Stimulated activated CD4-positive, alpha-beta T cell treated with anti-CD3 and anti-CD28 coated beads, Interleukin-4, amount 100 ng/mL, for 1 hour (primary cell): ENCODE measurements at regions not wholly inside any gene's neighbourhood (a gene's known extent, or its start where the extent isn't known, plus 50 kb on each side); places are given as distances from the start of the nearest gene placed in this dataset.
"Not testable (repeated sequence)": the region's sequence is repeated elsewhere in the genome, so short reads cannot be mapped to it uniquely, and the experiment has no call there.

ENCODE experiments used
- DNase-seq: peaks from one replicate; pipeline ENCODE4 v3.0.0-alpha.2; 2020

DNA sequence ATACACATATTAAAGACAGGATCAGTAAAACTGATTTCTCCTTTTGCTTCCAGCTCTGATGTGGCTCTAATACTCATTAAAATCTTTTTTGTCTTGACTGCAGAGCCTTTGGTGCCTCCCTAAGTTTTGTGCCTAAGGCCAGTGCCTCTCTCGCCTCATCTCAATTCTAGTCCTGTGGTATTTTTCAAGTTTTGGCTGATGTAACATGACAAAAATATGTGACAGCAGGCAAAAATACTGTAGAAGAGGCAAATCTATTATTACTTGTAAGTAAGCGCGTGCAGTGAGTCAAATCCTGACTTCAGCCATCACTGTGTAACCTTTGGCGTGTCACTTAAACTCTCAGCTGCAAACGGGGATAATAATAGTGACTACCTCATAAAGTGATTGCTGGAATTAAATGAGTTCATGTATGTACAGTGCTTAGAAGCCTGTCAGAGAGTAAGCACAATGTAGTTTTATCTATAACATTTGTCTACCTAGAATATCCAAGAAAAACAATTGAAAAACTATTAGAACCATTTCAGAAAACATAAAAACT lies 74.0 kb downstream of the MAB21L3 start:
- DNase-seq = no peak

DNA sequence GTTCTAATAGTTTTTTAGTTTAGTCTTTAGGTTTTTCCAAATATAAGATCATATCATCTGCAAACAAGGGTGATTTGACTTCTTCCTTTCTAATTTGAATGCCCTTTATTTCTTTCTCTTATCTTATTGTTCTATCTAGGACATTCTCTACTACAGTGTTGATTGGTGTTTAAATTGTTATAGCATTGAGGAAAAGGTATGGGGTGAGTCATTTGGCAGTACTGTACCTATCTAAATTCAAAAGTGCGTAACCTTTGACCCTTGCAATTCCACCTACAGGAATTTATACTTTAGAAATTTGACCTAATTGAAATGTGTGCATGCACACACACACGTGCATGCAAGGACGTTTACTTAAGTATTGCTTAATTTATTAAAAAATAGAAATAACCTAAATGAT lies 78.3 kb downstream of the MAB21L3 start:
- no peak for DNase-seq

DNA sequence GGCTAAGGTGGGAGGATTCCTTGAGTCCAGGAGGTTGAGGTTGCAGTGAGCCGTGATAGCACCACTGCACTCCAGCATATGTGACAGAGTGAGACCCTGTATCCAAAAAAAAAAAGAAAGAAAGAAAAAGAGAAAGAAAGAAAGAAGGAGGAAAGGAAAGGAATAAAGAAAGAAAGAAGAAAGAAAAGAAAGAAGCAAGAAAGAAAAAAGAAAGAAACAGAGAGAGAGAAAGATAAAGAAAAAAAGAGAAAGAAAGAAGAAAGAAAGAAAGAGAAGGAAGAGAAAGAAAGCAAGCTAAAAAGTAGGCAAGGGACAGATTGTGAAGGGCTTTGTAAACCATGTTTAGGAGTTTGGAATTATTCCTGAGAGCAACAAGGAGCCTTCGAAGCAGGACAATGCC lies 80.1 kb downstream of the MAB21L3 start:
- DNase-seq = no peak

DNA sequence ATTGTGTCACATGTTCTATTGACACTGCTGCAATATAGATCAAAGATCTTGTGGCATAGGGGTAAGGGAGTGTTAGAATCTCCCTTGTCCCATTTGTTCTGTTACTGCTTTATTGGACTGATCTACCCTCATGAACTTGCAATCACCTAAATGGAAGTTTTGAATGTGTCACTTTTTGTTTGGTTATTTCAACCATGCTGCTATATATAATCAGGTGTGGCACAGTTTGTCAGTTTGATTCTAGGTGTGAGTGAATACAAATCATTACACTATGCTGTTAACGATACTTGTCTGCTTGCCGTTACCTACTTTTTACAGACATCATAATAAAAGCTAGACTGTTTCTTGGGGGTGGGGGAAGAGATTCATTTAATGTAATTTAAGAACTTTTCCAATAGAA lies 82.6 kb downstream of the MAB21L3 start:
- no peak for DNase-seq

DNA sequence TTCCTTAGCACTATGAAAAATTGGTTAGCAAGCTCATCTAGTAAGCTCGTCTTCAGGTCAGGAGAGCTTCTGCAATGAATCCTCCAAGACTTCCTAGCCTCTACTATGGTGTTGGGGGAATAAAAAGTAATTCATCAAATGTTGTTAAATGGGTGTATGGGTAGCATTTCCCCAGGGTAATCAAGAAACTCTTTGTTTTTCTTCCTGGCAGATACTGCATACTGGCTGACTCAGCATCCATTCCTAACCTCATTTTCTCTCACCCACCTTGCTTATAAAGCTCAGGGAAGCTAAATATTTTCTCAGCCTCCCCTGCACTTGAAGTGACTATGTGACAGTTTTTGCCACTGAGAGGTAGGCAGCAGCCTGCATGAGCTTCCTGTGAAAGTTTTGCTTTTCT lies 83.4 kb downstream of the MAB21L3 start:
- no peak for DNase-seq

DNA sequence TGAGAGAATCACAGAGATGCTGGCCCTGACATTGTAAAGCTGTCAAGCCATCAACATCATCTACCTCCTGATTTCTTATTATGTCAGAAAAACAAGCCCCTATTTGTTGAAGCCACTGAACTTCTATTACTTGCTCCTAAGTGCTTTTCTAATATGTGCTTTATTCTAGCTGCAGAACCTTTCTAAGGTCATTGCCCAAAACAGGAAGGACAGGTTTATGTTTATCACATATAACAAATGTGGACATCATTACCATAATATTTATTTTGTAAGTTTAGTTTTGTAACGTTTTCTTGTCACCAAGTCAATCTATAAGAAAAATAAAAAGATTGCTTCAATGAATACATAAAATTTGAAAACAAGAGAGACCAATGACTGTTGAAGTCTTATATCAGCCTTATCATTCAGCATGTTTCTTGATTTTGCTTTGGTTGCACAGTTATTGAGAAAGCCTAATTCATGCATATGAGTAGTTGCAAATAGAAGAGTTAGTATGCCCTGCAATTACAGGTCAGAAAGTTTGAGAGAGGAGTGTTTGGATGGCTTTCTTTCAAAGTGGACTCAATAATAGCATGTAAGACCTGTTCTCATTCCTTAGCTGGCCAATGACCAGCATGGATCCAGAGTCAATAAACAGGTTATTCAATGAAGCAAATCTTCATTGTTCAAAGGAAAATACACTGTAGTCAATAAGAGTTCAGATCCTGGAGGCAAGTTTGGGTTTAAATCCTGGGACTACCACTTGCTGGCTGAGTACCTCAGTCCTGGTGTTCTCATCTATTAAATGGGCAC lies 84.1 kb downstream of the MAB21L3 start:
- DNase-seq = no peak

DNA sequence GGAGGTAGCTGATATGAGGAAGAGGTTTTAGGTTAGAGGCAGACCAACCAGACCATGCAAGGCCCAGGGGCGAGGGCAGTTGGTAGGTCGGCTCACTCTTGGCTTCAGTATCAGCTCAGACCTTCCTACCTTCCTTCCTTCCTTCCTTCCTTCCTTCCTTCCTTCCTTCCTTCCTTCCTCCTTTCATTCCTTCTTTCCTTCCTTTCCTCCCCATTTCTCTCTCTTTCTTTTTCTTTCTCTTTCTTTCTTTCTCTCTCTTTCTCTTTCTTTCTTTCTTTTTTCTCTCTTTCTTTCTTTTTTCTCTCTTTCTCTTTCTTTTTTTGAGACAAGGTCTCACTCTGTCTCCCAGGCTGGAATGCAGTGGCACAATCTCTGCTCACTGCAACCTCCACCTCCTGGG lies 89.1 kb downstream of the MAB21L3 start:
- DNase-seq = not testable (repeated sequence)

DNA sequence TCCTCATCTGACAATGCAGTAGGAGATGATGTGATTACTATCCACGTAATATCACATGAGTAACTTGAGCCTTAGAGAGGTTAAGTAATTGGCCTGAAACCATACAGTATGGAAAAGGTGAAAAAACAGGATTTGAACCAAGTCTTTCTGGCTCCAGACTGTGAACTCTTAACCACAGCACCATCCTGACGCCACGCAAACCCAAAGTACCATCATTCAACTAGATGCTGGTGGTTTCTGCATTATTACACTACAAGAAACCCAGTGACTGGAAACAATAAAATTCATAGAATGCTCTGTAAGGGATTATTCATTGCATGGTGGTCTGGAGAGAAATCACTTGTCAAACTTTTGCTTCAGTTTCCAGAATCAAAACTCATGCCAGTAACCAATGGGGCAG lies 90.7 kb downstream of the MAB21L3 start:
- DNase-seq = no peak

DNA sequence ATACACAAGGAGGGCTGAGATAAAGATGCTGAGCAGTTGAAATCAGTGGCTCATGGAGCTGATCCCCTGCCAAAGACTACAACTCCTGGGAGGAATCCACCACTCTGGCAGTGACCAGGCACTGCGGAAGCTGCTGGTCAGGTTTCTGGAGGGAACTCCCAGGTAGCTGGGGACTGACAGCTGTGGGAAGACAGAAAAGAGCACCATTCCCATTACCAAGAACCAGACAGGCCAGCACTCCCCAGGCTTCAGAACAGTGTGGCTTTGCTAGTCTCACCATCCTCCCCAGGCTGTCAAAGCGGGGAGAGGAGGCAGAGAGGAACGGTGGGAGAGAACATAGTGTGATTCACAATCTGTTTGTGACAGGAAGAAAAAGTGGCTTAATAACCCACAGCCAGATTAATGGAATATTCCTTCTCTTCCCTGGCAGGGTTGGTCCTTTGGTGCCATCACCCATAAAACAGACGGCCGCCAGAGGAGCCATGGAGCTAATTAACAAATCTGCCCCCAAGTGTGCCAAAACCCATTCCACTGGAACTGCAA lies 92.1 kb downstream of the MAB21L3 start:
- DNase-seq = no peak

DNA sequence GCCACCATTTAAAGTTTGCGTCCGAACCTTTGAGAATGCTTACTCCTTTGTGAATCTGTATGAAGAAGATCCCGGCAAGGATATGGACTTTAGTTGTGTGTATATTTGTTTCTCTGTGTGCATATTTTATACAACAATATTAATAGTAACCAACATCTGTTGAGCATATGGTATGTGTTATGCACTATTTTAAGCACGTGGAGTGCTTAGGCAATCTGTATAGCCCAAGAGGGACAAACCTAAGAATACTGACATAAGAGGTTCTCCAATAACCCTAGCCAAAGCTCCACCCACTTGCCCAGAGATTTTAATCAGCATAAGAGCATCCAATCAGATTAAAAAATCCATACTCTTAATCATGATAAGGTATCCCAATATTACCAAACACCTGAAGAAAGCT lies 92.7 kb downstream of the MAB21L3 start:
- DNase-seq = no peak

DNA sequence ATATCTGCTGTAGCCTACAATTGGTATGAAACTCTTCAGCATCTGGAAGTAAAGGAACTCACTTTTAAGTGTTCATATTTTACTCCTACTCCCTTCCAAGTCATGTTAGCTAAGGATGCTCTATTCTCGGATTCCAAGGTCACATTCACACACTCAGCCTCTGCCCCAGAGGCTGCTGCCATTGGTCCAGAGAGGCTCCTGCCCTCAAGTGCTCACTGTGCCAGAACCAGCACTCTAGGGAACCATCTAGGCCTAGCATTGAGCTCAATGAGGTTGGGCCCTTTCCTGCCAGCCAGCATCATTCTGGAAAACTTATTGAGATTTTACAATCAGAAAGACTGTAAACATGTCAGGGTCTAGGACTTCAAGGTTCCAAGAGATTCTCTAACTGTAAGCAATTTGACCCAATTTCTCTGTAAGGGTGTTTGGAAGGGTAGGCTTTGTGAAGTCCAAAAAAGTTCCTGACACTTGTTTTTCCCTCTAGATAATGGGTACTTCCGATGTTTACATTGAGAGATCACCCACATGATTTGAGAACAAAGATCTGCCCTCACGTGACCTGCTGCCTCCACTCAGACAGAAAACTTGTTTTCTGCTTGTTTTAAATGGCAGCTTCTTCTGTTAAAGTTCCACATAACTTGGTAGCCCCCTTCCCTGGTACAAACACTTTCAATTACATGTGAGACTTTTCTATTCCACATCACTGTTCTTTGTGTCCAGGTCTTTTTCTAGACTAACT lies 94.9 kb downstream of the MAB21L3 start:
- no peak for DNase-seq

DNA sequence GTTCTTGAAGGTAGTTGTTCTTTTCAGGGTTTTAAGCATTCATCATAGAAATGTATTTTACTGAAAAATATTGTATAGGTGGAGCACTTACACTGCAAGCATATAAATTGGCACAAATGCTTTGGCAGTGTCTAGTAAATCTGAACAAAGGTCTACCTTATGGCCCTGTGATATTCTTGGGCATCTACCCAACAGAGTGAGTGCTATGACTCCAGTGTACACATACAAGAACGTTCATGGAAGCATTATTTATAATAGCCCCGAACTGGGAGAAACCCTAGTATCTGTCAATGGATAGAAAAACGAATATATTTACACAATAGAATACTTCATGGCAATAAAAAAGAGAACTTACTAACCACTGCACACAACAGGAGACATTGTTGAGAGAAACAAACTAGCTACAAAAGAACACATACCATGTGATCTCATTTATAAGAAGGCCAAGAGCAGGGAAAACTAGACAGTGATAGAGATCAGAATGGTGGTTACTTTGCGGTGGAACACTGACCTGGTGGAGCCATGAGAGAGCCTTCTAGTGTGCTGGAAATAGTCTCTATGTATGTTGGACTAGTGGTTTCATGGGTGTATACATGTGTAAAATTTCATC lies 96.0 kb downstream of the MAB21L3 start:
- no peak for DNase-seq

DNA sequence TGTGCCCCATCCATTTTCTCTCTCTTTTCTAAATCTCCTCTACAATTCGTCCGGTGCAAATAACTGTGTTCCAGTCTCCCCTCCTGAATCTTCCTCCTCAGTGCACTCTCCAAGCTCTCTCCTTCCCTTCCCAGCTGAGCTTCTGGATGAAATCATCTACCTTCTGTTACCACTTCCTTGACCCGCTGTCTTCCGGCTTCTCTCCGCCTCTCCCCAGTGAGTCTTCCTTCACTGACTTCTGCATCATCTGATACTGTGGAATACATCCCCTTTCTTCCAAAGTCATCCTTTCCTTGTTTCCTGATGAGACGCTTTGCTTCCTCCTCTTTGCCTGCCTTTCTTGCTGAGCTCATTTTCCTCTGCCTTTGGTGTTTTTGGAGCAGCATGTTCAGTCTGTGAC lies 96.9 kb downstream of the MAB21L3 start:
- DNase-seq = no peak

DNA sequence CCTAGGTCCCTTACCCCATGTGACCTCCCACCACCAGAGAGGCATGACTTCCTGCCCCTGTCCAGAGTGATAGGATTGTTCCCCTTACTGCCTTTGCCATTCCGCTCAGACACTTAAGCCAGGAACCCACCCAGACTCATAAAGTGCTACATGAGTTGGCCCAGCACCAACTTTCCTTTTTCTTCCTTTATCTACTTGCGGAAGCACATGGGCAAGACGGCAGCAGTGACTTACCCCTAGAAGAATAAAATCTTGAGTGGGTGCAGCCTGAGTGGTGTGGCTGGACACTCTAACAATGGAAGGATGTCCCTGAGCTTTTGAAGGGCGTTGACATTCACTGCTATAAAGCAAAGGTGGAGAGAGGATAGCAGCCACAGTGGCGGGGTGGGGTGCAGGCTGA lies 100.1 kb downstream of the MAB21L3 start:
- no peak for DNase-seq

DNA sequence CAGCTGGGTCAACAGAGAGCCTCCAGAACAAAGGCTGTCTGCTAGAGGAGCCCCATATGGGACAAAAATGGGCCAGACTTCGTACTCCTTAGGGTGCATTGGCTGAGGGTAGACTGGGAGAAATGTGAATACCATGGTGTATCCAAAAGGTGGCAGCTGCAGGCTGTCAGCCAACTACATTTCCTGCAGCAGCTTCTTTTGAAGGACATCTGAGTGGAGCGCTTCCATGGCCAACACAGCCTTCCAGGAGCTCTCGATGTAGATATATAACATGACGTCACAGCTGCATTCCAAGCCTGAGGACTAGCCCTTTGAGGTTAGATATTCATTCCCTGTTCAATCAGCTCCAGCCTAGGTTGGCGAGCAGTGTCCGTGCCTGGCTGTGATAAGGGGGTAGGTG lies 107.7 kb downstream of the MAB21L3 start:
- no peak for DNase-seq

DNA sequence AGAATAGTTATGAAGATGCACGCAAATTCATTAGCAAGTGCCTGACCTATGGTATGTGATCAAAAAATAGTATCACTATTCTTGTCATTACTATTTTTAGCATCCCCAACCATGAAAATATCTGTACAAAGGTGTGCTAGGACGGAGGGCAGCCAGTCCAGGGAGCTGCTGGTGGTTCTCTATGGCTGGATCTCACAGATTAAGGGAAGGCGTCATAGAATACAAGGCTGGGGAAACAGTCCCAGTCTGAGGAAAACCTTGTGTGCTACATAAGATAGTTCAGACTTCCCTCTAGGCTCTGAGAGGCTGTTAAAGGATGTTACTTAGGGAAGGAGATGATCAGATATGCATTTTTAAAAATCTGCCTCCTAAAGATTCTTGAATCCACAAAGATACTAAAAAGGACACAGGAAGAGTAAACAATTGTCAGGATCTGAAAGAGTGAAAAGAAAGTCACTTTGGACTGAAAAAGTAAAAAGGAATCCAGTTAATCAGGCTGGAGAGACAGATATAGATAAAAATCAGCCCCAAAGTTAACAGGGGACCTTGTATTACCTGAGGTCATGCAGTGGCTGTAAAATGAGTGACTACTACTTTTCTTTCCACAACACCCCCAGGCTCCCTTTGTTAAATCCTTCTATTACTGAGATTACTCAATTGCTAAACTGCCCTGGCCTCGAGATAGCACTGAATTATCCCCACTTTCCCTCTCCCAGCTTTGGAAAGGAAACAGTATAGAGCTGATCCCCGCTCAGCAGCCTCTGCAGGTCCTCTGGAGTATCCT lies 108.6 kb downstream of the MAB21L3 start:
- no peak for DNase-seq

DNA sequence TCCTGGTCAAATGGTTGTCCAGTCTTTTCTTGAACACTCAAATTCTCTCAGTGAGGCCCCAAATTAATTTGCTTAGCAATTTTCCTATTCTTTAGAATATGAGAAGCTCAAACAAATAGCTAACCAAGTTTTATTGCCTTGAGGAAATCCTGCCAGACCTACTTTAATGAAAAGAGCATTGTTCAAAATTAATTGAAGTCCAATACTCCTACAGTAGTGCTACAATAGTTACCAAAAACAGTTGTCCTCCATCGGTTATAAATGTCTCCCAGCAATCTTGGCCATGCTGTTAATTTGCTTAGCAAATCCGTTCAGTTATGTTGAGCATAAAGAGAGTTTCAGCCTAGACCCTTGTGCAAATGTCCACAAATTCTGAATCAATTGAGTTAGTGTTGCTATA lies 112.9 kb downstream of the MAB21L3 start:
- no peak for DNase-seq

DNA sequence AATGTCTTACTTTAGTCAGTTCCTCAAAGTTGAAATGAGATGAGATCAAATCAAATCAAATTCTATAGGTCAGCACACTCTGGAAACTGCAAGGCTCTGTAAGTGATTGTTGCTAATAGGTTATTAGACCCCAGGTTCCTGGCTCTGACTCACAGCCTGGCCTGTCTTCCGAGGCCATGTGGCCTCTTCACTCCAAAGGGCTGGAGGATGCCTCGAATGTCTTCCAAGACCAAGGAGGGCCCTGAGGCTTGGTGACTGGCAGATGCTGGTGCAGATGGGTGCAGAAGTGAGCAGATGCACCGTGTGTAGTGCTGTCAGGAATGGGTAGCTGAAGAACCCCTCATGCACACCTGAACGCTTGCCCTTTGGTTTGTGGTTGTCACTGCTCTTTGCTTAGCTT lies 113.4 kb downstream of the MAB21L3 start:
- DNase-seq = no peak

DNA sequence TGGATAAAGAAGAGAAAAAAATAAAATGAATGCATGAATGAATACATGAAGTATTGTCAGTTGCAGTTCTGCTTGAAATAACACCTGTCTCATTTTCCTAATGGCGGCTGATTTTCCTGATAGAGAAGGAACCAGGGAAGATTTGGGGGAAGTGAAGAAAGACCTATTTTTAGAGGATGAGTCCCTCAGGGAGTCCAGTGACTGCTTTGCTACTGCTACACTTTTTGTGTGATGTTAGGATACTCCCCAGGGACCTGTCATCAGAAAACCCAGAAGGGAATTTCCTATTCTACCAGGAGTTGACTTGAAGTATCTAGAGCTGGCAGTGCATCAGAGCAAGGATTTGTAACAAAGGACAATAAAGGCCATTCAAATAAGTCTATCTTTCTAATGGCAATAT lies 114.8 kb downstream of the MAB21L3 start:
- no peak for DNase-seq

DNA sequence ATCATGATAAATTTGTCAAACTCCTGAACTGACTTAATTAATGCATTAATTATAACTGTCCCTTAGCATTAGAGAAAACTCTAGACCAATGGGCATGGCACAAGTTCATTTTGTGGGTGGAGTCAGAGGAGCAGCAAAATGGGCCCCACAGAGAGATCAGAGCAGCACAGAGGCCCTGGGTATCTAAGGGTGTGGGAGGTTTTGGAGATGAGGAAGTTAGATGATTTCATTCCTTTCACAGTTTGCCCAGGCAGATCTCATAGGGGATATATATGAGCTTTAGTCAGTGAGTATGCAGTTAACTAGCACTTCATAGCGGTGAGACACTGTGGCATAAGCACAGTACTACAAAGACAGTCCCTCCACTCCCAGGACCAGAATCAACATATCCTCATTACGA lies 117.3 kb downstream of the MAB21L3 start:
- DNase-seq = no peak

DNA sequence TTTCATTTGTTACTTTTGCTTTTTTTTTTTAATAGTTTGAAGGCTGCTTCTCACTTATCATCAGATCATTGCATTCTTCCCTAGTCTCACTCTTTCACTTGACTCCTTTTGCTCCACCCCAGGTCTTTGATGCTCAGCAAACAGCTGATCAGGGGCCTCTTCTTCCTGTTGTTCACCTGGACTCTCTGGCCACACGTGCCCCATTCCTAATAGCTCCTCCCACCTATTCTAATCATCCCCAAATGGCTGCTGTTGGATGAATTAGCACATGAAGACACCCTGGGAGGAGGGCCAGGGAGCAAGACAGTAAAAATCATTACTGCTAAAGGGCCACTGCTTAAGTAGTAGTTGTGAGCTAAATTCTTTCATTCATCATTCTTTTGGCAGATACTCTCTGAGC lies 119.5 kb downstream of the MAB21L3 start:
- DNase-seq = no peak

DNA sequence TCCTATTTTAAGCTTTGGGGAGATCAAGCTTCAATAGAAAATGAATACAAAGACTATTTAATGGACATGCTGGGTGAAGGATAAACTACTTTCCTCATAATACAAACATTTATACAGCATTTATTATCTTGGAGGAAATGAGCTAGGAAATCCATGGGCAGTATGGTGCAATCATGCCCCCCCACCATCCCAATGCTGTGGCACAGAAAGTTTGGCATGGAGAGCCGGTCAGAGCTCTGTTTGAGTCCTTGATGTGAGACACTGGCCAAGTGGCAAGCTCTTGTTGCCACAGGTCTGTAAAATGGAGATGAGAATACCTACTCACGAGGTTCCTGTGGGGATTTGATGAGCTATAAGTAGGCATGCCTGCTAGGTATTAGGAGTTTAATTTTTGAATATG lies 120.6 kb downstream of the MAB21L3 start:
- DNase-seq = no peak

DNA sequence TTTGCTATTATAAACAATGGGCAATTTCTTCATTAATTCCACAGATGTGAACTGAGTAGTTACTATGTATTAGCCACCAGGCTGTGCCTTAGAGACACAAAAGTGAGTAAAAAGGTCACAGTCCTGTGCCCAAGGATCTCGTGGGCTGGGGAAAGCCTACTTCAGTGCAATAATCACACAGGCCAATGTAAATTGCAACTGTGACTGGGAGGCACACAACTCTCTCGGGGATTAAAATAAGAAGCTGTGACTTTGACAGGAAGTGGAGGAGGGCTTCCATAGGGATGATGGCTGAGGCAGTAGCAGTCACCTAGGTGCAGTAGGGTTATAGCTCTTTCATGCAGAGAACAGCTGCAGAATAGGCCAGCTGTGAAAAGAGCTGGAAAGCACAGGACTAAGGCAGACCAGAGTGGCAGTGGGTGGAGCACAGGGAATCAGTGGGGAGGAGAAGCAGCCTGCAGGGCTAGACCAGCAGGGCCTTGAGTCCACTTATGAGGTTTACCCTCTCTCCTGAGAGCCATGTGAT lies 121.9 kb downstream of the MAB21L3 start:
- DNase-seq = peak; percentile 3
